Activated CD4-positive, alpha-beta T cell treated with anti-CD3 and anti-CD28 coated beads, Interleukin-2, amount 50 U/mL, for 4 hours (primary cell): ENCODE measurements at regions not wholly inside any gene's neighbourhood (a gene's known extent, or its start where the extent isn't known, plus 50 kb on each side); places are given as distances from the start of the nearest gene placed in this dataset.

Source experiments
- DNase-seq, 2 experiments: peaks; one replicate each; pipeline ENCODE4 v3.0.0-alpha.2; 2020

DNA sequence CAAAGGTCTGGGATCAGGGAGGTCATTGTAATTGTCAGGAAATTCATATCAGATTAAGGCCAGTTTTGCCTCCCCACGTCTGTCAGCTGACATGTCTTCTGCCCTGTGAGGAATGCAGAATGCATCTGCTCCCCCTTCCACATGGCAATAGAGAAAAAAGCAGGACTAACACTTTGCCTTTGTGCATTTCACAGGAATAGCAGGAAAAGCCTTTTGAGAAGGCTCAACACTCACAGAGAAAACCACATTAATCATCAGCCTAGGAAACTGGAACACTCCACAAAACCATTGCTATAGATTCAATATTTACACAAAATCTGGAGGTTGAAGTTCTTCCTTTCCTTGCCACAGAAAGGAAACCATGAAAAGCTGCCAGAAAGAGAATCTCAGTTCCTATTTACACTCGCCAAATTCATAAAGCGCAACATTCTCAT lies 165.2 kb upstream of the HES1 start:
- no peak for DNase-seq

- no peak for DNase-seq
These were observed 164.6 kb upstream of the HES1 start for GRCh38 chr3:193971261-193971751.

DNA sequence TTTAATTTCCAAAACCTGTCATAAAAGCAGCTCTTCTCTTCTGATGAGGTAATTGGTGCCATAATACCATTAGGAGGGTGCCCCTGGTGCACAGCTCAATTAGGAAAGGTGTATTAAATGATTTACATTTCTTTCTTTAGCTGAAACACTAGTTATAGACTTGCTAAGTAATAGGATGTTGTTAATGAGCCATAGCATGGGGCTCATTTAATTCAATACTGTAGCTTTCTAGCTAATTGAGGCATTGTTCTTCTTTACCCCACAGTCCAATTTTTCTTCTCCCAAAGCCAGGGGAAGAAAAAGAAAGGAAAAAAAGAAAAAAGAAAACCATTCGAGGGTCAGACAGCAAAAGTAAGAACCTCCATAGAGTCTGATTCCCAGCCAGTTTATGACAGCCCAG lies 164.0 kb upstream of the HES1 start:
- DNase-seq = no peak

DNA sequence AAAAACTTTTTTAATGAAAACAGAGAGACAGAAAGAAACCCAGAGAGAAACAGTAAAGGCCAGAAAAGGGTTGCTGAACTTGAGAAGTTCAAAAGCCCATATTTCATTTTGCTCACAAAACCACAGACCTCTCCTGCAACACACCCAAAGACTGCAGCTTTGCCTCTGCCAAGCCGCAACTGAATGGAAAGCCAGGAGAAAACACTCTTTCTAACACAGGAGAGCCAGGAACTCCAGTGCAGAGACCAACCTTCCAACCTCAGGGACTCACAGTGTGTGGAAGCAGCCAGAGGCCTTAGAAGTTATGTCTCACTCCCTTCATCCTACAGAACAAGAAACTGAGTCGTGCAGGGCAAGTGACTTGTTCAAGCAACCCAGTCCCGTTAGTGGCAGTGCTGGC lies 163.1 kb upstream of the HES1 start:
- no peak for DNase-seq

- no peak for DNase-seq
These were observed 161.7 kb upstream of the HES1 start for GRCh38 chr3:193974191-193974652.

- DNase-seq = no peak
These were observed 161.0 kb upstream of the HES1 start for GRCh38 chr3:193974671-193975535.

- no peak for DNase-seq
These were observed 158.3 kb upstream of the HES1 start for GRCh38 chr3:193977622-193978021.

DNA sequence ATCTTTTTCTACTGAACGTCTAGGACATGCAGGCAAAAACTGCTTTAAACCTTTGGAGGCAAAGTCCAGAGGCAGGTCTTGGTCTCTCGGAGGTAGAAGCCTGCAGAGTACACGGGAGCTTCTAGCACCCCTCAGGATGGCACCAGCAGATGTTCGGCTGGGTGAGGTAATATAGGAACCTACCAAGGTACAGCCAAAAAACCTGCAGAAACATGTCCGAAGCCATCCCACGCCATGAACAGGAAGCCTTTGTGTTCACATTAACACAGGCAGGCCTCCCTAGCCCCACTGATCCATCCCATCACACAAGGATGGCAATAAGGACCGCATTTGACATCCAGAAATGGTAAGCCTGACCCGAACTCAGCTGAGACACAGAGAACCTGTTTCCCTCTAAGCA lies 157.9 kb upstream of the HES1 start:
- DNase-seq = no peak

GRCh38 chr3:193978486-193978885 lies 157.5 kb upstream of the HES1 start:
- DNase-seq = no peak

DNA sequence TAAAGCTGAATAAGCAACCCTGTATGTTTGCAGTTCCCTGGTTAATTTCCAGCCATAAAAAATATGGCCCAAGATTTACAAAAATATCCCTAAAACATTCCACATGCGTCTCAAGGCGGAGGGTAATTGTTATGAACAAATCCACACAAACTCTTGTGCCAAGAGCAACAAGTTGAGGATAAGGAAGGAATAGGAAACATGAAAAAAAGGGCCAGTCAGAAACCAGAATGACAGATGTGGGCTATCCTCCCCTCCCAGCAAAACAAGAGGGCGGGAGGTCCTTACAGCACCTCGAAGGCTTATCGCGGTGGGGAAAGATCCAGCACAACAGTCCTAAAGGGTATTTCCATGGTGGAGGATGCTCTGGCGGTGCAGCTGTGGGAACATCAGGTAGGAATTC lies 155.6 kb upstream of the HES1 start:
- no peak for DNase-seq

GRCh38 chr3:193980905-193981304 lies 155.0 kb upstream of the HES1 start:
- no peak for DNase-seq

DNA sequence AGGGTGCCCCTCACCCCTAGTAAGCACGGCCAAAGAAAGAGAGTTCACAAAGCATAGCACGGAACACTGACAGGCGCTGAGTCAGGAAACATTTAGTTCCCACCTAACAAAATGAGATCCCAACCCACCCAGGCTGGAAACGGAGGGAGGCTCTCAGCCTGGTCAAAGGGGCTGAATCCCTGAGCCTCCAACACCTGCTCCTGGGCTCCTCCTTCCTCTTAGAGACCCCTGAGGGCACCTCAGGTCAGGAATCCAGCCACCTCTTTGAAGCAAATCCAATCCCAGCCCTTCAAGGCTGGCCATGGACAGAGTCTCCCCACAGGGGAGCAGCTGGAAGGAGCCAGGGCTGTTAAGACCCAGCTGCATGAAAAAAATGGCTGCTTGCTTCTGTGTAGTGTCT lies 154.4 kb upstream of the HES1 start:
- no peak for DNase-seq

- DNase-seq = no peak
These were observed 153.7 kb upstream of the HES1 start for GRCh38 chr3:193982258-193982659.

DNA sequence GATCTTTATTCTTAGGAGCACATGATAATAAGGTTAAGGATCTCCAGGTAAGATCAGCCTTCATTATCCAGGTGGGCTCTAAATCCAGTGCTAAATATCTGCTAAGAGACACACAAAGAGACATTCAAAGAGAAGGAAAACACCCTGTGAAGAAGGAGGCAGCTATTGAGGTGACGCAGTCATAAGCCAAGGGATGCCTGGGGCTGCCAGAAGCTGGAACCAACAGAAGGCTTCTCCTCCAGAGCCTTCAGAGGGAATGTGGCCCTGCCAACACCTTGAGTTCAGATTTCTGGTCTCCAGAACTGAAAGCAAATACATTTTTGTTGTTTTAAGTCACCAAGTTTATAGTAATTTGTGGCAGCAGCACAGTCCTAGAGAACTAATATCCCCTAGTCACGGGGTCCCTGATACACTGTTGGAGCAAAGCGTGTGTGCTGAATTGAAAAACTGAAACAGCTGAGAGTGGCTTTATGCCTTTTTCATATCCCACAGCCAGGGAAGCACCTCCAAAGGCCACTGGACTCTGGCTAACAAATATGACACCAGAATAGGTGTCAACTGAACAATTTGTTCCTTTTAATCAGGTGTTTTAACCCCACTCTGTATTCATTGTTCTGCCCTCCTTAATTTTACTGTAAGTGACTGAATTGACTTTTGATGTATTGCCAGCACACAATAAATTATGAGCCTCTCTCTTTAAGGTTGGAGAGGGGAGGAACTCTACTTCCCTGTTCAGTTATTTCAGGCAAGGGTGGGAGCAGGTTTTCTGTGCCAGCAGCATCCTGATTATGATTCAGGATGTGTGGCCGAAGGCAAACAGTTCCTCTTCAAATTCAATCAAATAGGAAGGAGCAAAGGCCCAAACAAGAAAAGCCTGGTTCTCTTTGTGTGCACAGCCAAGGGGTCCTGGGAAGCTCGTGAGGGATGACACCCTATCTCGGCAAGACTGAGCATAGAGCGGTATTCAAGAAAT lies 151.8 kb upstream of the HES1 start:
- DNase-seq = no peak

- DNase-seq = no peak
These were observed 151.1 kb upstream of the HES1 start for GRCh38 chr3:193984876-193985275.

GRCh38 chr3:193987186-193987585 lies 148.8 kb upstream of the HES1 start:
- DNase-seq = no peak

DNA sequence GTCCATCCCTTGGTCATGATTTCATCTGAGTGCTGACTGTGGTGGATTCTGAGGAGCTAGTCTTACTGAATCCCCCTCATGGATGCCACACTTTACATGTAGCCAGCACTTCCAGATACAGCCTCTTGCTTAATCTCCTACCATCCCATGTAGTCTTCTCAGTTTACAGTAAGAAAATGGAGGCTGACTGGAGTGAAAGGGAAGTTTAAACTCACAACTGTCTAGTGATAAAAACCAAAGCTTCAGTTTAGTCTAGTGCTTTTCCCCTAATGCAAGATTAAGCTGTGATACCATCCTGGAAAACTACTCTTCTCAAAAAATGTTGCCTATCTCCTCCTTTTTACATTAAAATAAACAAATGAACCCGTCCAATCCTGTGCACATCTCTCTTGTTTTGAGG lies 146.8 kb upstream of the HES1 start:
- no peak for DNase-seq

- no peak for DNase-seq
These were observed 144.1 kb upstream of the HES1 start for GRCh38 chr3:193991666-193992424.

DNA sequence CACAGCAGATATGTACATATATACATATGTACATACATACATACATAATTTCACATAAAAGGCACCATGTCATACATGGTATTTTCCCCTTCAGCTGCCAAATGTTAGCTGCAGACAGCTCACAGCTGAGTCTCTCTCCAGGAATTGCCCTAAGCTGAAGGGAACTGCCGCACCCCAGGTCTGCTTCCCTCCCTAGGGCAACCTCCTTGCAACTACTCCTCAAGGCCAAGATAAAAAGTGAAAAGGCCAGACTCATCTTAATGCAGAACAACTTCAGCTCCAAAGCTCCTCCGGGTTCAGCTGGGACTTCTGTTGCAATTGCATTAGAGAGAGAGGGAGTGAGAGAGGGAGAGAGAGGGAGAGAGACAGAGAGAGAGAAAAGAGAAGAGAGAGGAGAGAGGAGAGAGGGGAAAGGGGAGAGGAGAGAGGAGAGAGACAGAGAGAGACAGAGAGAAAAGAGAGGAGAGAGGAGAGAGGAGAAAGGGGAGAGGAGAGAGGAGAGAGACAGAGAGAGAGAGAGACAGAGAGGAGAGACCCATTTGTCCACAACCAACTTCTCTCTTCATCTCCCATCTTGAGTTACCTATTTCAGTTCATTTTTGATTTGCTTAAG lies 143.4 kb upstream of the HES1 start:
- no peak for DNase-seq

DNA sequence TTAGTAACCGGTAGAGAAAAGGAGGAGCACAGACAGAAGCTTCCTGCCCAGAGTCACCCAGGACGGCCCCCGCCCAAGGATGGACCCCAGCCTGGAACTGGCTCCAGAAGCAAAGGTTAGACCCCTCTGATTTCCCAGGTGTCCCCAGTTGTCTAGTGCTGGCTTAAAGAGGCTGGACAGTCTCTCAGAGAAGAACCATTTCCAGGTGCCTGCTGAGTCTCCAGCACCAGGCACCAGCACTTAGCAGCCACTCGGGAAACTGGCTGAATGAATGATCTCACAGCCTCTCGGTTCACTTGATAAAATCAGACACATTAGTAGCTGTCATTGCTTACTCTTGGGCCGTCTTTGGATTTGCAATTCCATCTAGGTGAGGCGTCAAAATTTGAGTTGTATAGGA lies 139.7 kb upstream of the HES1 start:
- no peak for DNase-seq

- no peak for DNase-seq
These were observed 139.3 kb upstream of the HES1 start for GRCh38 chr3:193996641-193997089.
